GM12873 (cell line): ENCODE measurements at regions not wholly inside any gene's neighbourhood (a gene's known extent, or its start where the extent isn't known, plus 50 kb on each side); places are given as distances from the start of the nearest gene placed in this dataset.

Experiments
- TF ChIP-seq, protein P1 (sequence below): IDR thresholded peaks from 2 replicates; pipeline ENCODE4 v1.5.1; 2012; ENCODE audit warnings: low read depth, mild to moderate bottlenecking, moderate library complexity, low read length, control low read depth; ENCODE audit not compliant: insufficient read depth; ENCODE audit errors: missing control alignments

DNA sequence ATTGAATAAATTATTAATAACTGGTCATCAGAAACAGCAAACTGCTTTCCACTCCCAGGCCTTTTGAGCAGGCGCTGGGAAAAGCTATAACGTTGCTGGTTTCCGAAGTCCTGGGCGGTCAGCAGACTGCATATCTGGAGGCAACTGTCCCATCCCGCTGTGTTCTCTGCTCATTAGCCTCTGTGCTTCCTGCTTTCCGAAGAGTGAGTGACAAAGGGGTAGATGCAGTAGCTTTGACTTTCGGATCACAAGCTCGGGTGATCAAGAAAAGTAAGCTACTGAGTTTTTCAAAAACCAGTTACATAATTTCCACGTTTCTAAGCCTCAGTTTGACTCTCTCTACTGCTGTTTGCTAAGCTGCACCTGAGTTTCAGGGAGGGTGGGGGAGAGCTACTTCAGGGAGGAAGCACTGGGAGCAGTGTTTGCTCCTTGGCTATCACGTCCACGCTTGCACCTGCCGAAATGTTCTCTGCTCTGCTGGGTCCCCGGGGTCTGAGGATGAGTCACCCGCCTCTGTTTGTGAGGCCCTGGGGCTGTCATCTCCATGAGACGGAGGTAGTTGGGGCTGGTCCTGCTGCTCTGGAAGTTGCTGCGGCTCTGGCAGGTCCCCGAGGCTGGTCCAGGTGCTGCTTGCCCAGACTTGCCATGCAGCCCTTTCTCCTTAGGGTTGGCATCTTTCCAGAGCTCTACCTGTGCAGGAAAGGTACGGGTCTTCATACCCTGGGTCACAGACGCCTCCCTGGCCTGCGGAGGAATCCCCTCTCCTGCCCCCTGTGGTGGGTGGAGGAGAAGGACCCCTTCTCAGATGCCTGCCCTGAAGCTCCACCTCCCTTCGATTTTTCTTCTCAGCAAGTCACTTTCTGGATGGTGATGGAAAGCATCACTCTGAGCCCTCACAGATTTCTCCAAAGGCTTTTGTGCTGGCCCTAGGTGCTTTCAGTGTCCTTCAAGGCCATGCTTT, 220.0 kb downstream of the QKI start:
- TF ChIP-seq, protein P1, sequence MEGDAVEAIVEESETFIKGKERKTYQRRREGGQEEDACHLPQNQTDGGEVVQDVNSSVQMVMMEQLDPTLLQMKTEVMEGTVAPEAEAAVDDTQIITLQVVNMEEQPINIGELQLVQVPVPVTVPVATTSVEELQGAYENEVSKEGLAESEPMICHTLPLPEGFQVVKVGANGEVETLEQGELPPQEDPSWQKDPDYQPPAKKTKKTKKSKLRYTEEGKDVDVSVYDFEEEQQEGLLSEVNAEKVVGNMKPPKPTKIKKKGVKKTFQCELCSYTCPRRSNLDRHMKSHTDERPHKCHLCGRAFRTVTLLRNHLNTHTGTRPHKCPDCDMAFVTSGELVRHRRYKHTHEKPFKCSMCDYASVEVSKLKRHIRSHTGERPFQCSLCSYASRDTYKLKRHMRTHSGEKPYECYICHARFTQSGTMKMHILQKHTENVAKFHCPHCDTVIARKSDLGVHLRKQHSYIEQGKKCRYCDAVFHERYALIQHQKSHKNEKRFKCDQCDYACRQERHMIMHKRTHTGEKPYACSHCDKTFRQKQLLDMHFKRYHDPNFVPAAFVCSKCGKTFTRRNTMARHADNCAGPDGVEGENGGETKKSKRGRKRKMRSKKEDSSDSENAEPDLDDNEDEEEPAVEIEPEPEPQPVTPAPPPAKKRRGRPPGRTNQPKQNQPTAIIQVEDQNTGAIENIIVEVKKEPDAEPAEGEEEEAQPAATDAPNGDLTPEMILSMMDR: no peak

GRCh38 chr6:163630991-163631390, 216.5 kb downstream of the QKI start:
- TF ChIP-seq, protein P1: no peak

- TF ChIP-seq, protein P1: no peak
Measured at GRCh38 chr6:163630572-163630971, 216.1 kb downstream of the QKI start.

GRCh38 chr6:163630096-163630495, 215.6 kb downstream of the QKI start:
- TF ChIP-seq, protein P1: no peak
